ENCODE measurements at regions not wholly inside any gene's neighbourhood (a gene's known extent, or its start where the extent isn't known, plus 50 kb on each side); places are given as distances from the start of the nearest gene placed in this dataset.

- no peak for TF ChIP-seq CTCF (conservative IDR thresholded peaks at IDR 0.05; ENCODE audit: low read depth, low read length)
- DNase-seq (ENCODE audit: low read depth) = no peak
- H3K4me3 ChIP-seq (ENCODE audit: low read depth, low read length) = no peak overlapping the region
These were observed 1724.0 kb downstream of the RPA4 start for GRCh38 chrX:98607739-98608138.

DNA sequence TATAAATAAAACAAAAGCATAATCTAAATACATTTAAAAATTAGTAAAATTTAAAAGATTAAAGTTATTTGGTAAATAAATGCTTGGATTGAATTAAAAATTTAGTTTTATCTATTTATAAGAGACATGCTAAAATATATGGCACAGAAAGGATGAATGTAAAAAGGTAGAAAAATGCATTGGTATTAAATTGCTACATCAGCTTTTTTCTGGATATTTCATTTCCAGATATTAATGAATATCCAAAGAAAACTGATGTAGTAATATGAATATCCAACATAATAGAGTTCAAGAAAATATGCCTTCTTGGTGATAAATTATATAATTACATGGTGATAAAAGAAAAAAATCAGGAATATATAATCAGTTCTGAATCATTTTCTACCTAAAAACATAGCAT lies 1743.9 kb downstream of the RPA4 start:
- no peak for TF ChIP-seq CTCF (conservative IDR thresholded peaks at IDR 0.05; ENCODE audit: low read depth, low read length)
- H3K4me3 ChIP-seq (ENCODE audit: low read depth, low read length) = no peak overlapping the region
- no peak for DNase-seq (ENCODE audit: low read depth)

- no peak for TF ChIP-seq CTCF (conservative IDR thresholded peaks at IDR 0.05; ENCODE audit: low read depth, low read length)
- H3K4me3 ChIP-seq (ENCODE audit: low read depth, low read length) = no peak overlapping the region
- DNase-seq (ENCODE audit: low read depth) = no peak
These were observed 1753.7 kb downstream of the RPA4 start for GRCh38 chrX:98637451-98637850.

DNA sequence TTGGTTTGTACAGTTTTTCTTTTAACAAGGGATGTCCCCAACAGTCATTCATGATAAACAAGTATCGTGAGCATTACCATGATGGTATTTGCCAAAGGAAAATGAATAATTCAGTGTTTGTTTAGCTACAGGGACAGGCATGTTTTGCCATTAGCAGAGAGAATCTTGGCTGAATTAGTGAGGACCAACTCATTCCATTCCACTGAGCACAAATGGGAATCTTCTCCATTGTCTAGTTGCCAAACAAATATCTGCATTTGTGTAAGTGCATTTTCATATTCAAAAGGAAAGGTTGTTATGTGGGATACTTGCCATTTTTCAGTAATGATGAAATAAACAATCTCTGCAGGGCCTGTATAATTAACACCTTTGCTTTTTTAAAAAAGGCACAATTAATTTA lies 1762.6 kb downstream of the RPA4 start:
- no peak for TF ChIP-seq CTCF (conservative IDR thresholded peaks at IDR 0.05; ENCODE audit: low read depth, low read length)
- H3K4me3 ChIP-seq (ENCODE audit: low read depth, low read length) = no peak overlapping the region
- no peak for DNase-seq (ENCODE audit: low read depth)

DNA sequence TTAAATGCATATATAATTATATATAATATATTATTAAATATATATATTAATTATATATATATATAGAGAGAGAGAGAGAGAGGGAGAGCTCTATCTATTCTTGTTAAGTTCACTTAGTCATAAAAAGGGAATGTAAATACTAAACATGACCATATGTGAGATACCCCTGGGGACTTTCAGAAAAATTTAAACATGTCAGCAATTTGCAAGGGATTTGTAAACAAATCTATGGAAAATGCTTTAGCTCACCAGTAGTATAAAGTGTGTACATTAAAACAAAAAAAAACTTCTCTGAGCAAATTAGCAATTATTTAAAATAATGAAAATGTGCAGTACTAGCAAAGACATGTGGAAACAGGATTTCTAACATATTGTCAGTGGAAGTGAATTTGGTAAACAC lies 1755.5 kb downstream of the PCDH19 start:
- DNase-seq (ENCODE audit: low read depth) = no peak
- H3K4me3 ChIP-seq (ENCODE audit: low read depth, low read length) = no peak overlapping the region
- no peak for TF ChIP-seq CTCF (conservative IDR thresholded peaks at IDR 0.05; ENCODE audit: low read depth, low read length)

Measured in epithelial cell of proximal tubule (primary cell).